Uterus (tissue), 2 donors: ENCODE measurements at regions not wholly inside any gene's neighbourhood (a gene's known extent, or its start where the extent isn't known, plus 50 kb on each side); places are given as distances from the start of the nearest gene placed in this dataset.

ENCODE experiments used
- POLR2A ChIP-seq, 2 donors: fragments of 450-650 bp; IDR thresholded peaks; one replicate each; pipeline ENCODE4 v1.6.1; 2016; ENCODE audit warnings: antibody characterized with exemption in 2 of 2, mild to moderate bottlenecking in 1 of 2, moderate library complexity in 1 of 2
- TF ChIP-seq, protein P1 (sequence below), 4 experiments: fragments of 200-600 bp in 2 of 4; fragments of 450-650 bp in 2 of 4; sonication (generic) in 2 of 4; IDR thresholded peaks; one replicate each; pipeline ENCODE4 v1.5.1; 2016 to 2019; ENCODE audit warnings: antibody characterized with exemption in 4 of 4, mild to moderate bottlenecking in 2 of 4, moderate library complexity in 1 of 4

DNA sequence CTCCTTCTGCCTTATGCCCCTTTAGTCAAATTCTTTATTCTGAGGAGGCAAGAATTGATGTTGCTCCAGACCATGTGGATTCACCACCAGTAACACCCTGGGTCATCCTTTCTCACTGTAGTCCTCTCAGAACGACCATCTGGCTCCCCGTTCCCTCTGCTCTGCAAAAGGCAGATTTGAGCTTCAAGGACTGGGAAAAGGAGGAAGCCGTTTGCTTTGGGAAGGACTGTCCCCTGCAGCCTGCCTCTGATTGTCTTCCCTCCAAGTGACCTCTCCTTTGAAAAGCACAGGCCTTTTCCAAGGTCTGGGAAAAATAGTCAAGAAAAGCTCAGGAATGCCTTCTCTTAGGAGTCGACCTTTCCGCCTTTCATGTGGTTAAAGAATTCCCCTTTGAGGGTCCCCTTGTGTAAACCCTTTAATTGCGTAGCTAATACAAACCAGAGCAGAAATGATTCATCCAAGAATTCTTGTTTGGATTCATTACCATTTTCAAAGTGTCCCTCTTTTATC lies 130.1 kb upstream of the COPS8 start:
- no peak for TF ChIP-seq POLR2A (IDR thresholded peaks at IDR 0.05)
- TF ChIP-seq, protein P1, sequence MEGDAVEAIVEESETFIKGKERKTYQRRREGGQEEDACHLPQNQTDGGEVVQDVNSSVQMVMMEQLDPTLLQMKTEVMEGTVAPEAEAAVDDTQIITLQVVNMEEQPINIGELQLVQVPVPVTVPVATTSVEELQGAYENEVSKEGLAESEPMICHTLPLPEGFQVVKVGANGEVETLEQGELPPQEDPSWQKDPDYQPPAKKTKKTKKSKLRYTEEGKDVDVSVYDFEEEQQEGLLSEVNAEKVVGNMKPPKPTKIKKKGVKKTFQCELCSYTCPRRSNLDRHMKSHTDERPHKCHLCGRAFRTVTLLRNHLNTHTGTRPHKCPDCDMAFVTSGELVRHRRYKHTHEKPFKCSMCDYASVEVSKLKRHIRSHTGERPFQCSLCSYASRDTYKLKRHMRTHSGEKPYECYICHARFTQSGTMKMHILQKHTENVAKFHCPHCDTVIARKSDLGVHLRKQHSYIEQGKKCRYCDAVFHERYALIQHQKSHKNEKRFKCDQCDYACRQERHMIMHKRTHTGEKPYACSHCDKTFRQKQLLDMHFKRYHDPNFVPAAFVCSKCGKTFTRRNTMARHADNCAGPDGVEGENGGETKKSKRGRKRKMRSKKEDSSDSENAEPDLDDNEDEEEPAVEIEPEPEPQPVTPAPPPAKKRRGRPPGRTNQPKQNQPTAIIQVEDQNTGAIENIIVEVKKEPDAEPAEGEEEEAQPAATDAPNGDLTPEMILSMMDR (IDR thresholded peaks at IDR 0.05), result no peak
